Activated CD4-positive, alpha-beta memory T cell treated with anti-CD3 and anti-CD28 coated beads, Interleukin-2, amount 10 ng/mL, durations not matched to agents 7 days and 5 days (primary cell): ENCODE measurements at regions not wholly inside any gene's neighbourhood (a gene's known extent, or its start where the extent isn't known, plus 50 kb on each side); places are given as distances from the start of the nearest gene placed in this dataset.
"Not testable (repeated sequence)": the region's sequence is repeated elsewhere in the genome, so short reads cannot be mapped to it uniquely, and the experiment has no call there.

Source experiments
- CTCF ChIA-PET: fragments of 350-600 bp; sonication (Branson Sonifier 250); formaldehyde crosslinking; loops from one replicate; lab custom pipeline; 2021; ENCODE audit warnings: antibody characterized with exemption, inconsistent platforms; lab: Charles Lee
- POLR2A ChIA-PET: fragments of 350-600 bp; sonication (Branson Sonifier 250); formaldehyde crosslinking; loops from one replicate; lab custom pipeline; 2021; ENCODE audit warnings: antibody characterized with exemption; lab: Charles Lee
- DNase-seq: peaks from one replicate; pipeline ENCODE4 v3.0.0-alpha.2; 2020
- H3K27ac Mint-ChIP-seq: one replicate; pipeline ENCODE4 v1.8.0; 2021; ENCODE audit warnings: mild to moderate bottlenecking, mixed read lengths
- H3K27me3 Mint-ChIP-seq: one replicate; pipeline ENCODE4 v1.8.0; 2021; ENCODE audit warnings: mixed read lengths
- H3K36me3 Mint-ChIP-seq: one replicate; pipeline ENCODE4 v1.8.0; 2021; ENCODE audit warnings: low read depth, mixed read lengths
- H3K4me1 Mint-ChIP-seq: one replicate; pipeline ENCODE4 v1.8.0; 2021; ENCODE audit warnings: mixed read lengths
- H3K4me3 Mint-ChIP-seq: one replicate; pipeline ENCODE4 v1.8.0; 2021; ENCODE audit warnings: mild to moderate bottlenecking, mixed read lengths
- H3K9me3 Mint-ChIP-seq: one replicate; pipeline ENCODE4 v1.8.0; 2021; ENCODE audit warnings: mixed read lengths

DNA sequence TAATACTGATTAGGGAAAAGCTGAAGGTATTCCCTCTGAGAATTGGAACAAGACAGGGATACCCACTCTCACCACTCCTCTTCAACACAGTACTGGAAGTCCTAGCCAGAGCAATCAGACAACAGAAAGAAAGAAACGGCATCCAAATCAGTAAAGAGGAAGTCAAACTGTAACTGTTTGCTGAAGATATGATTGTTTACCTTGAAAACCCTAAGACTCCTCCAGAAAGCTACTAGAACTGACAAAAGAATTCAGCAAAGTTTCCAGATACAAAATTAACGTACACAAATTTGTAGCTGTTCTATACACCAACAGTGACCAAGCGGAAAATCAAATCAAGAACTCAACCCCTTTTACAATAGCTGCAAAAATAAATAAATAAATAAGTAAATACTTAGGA is 78.6 kb downstream of the EXTL2 start:
- Mint-ChIP-seq H3K9me3 (no peaks in the 10 kb centered on the region), H3K4me3 (no peak overlapping the region), H3K27me3 (peaks cover 24% of the 10 kb centered on the region), H3K27ac (no peak overlapping the region), H3K36me3 (no peaks in the 10 kb centered on the region), H3K4me1 (peaks cover 6% of the 10 kb centered on the region)
- ChIA-PET POLR2A (interaction anchor here (0.9 kb wide), 1 partner anchor 779 kb away, joined by 3 read pairs; no protein-coding TSS in a partner anchor), CTCF (no interaction called here)
- DNase-seq = no peak

DNA sequence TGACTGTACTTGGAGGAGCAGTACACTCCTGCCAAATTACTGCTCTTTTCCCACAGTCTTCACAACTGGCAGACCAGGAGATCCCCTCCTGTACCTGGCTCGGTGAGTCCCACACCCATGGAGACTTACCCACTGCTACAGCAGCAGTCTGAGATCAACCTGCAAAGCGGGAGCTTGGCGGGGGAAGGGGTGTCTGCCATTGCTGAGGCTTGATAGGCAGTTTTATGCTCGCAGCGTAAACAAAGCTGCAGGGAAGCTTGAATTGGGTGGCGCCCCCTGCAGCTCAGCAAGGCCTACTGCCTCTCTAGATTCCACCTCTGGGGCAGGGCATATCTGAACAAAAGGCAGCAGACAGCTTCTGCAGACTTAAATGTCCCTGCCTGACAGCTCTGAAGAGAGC is 74.4 kb downstream of the EXTL2 start:
- H3K27ac Mint-ChIP-seq, H3K36me3 Mint-ChIP-seq, H3K4me1 Mint-ChIP-seq, POLR2A ChIA-PET, H3K9me3 Mint-ChIP-seq, H3K4me3 Mint-ChIP-seq, DNase-seq: not testable (repeated sequence)
- CTCF ChIA-PET = interaction anchor here (1.4 kb wide), 1 partner anchor 44 kb away, joined by 3 read pairs; no protein-coding TSS in a partner anchor
- H3K27me3 Mint-ChIP-seq = peaks cover 15% of the 10 kb centered on the region

DNA sequence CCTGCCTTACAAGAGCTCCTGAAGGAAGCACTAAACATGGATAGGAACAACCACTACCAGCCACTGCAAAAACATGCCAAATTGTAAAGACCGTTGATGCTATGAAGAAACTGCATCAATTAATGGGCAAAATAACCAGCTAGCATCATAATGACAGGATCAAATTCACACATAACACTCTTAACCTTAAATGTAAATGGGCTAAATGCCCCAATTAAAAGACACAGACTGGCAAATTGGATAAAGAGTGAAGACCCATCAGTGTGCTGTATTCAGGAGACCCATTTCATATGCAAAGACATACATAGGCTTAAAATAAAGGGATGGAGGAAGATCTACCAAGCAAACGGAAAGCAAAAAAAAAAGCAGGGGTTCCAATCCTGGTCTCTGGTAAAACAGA is 72.7 kb downstream of the EXTL2 start:
- H3K36me3 Mint-ChIP-seq, H3K4me3 Mint-ChIP-seq, POLR2A ChIA-PET, H3K27ac Mint-ChIP-seq, H3K9me3 Mint-ChIP-seq, CTCF ChIA-PET, H3K4me1 Mint-ChIP-seq, DNase-seq: not testable (repeated sequence)
- H3K27me3 Mint-ChIP-seq = peaks cover 14% of the 10 kb centered on the region
